RWPE2 (cell line): ENCODE measurements at regions not wholly inside any gene's neighbourhood (a gene's known extent, or its start where the extent isn't known, plus 50 kb on each side); places are given as distances from the start of the nearest gene placed in this dataset.

Experiments used
- ATAC-seq: fragments of 200-7000 bp; cut with Tn5 transposase; 3 replicates; pipeline ENCODE4 v1.9.1; 2021; ENCODE audit warnings: low read depth
- DNase-seq: peaks from one replicate; pipeline ENCODE4 v3.0.0-alpha.2; 2020; ENCODE audit warnings: low spot score
- H3K27ac ChIP-seq: fragments of 450-650 bp; 2 replicates; pipeline ENCODE4 v1.5.1; 2017; ENCODE audit warnings: mild to moderate bottlenecking; ENCODE audit not compliant: poor library complexity, severe bottlenecking
- H3K27me3 ChIP-seq: fragments of 250-450 bp; sonication (Bioruptor Pico); 2 replicates; pipeline ENCODE4 v1.5.1; 2021; ENCODE audit warnings: mild to moderate bottlenecking, moderate library complexity; ENCODE audit not compliant: insufficient read depth, poor library complexity, severe bottlenecking
- H3K36me3 ChIP-seq: fragments of 250-450 bp; sonication (Bioruptor Pico); 2 replicates; pipeline ENCODE4 v1.5.1; 2020; ENCODE audit warnings: low read depth, mild to moderate bottlenecking, moderate library complexity
- H3K4me1 ChIP-seq: fragments of 250-450 bp; sonication (Bioruptor Pico); 2 replicates; pipeline ENCODE4 v1.5.1; 2021; ENCODE audit warnings: mild to moderate bottlenecking, moderate library complexity; ENCODE audit not compliant: insufficient read depth, poor library complexity, severe bottlenecking
- H3K4me3 ChIP-seq: fragments of 250-450 bp; sonication (Bioruptor Pico); 2 replicates; pipeline ENCODE4 v1.5.1; 2021; ENCODE audit warnings: mild to moderate bottlenecking, moderate library complexity; ENCODE audit not compliant: severe bottlenecking
- H3K9me3 ChIP-seq: fragments of 250-450 bp; sonication (Bioruptor Pico); 2 replicates; pipeline ENCODE4 v1.5.1; 2021; ENCODE audit warnings: mild to moderate bottlenecking, moderate library complexity; ENCODE audit not compliant: severe bottlenecking
- TF ChIP-seq, protein P1 (sequence below): fragments of 450-650 bp; IDR thresholded peaks from one replicate; pipeline ENCODE4 v1.5.1; 2017; ENCODE audit warnings: mild to moderate bottlenecking, moderate library complexity; ENCODE audit not compliant: poor library complexity, severe bottlenecking

DNA sequence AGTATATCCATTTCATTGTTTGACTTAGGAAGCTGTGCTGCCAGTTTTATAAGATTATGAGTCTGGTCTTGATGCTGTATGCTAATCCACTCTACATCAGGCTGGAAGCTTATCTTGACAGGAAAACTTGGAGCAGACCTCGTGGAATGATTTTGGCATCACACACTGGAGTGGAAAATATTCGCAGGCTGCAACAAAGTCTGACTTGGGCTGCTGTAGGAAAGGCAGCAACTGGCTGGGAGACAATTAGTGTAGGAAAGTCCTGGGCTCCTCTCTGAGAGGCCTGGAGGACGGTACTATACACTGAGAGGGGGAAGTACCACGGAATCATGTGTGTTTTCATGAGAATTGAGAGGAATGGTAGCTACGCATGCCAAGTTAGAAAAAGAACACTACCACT, 383.7 kb downstream of the ETNK1 start:
- ATAC-seq (no peak), DNase-seq (no peak)
- Histone ChIP-seq H3K4me1 (no peaks in the 10 kb centered on the region), H3K36me3 (no peaks in the 10 kb centered on the region), H3K9me3 (no peaks in the 10 kb centered on the region), H3K27ac (no peak overlapping the region), H3K27me3 (no peaks in the 10 kb centered on the region), H3K4me3 (no peak overlapping the region)
- TF ChIP-seq, protein P1, sequence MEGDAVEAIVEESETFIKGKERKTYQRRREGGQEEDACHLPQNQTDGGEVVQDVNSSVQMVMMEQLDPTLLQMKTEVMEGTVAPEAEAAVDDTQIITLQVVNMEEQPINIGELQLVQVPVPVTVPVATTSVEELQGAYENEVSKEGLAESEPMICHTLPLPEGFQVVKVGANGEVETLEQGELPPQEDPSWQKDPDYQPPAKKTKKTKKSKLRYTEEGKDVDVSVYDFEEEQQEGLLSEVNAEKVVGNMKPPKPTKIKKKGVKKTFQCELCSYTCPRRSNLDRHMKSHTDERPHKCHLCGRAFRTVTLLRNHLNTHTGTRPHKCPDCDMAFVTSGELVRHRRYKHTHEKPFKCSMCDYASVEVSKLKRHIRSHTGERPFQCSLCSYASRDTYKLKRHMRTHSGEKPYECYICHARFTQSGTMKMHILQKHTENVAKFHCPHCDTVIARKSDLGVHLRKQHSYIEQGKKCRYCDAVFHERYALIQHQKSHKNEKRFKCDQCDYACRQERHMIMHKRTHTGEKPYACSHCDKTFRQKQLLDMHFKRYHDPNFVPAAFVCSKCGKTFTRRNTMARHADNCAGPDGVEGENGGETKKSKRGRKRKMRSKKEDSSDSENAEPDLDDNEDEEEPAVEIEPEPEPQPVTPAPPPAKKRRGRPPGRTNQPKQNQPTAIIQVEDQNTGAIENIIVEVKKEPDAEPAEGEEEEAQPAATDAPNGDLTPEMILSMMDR = no peak

DNA sequence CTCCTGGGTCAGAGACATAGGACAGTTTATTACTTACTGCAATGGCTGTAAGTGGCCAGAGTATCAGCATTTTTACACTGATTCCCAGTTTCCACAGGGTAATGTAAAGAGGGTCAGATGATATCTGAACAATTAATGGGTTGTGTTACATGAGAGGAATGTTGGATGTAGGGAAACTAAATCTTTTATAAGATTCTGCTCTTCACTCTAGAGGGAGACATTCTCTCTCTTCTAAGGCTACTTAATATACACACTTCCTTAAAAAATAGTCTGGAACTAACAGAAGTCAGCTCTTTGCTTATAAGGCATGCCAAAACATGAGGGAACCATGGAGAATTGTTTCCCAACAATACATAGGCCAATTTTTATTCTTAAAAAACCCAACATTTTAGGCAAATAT, 389.8 kb downstream of the ETNK1 start:
- no peaks in the 10 kb centered on the region for H3K4me1 ChIP-seq
- no peaks in the 10 kb centered on the region for H3K36me3 ChIP-seq
- H3K4me3 ChIP-seq = no peak overlapping the region
- TF ChIP-seq, protein P1 = no peak
- no peaks in the 10 kb centered on the region for H3K9me3 ChIP-seq
- DNase-seq (no peak), ATAC-seq (no peak)
- no peak overlapping the region for H3K27ac ChIP-seq
- H3K27me3 ChIP-seq = no peaks in the 10 kb centered on the region

DNA sequence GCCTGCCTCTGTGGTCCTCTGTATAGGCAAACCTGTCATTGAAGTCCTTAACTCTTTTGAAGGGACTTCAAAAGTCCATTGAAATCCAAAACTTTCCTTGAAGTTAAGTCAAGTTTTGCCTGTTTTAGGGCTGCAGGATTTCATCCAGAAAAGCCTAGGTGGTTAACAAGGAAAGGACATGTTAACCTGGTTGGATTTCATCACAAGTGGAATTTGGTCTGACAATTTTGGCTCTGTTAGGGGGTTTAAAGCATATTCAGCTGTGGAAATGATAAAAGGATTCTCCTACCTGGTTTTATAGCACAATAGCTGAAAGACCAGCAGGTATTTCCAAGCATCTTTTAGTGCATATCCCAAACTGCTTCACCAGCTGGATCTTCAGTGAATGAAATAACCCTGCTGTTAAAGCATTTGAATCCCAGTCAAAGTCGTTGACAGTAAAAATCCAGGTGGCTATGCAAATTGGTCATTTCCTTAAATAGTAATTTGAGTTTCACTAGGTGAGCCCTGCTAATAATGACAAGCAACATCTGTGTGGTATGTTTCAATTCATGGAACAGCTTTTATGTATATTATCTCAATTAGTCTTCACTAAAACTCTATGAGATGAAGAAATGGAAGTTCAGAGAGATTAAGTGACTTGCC, 400.5 kb downstream of the ETNK1 start:
- no peak for ATAC-seq
- TF ChIP-seq, protein P1 = no peak
- H3K9me3 ChIP-seq = no peaks in the 10 kb centered on the region
- H3K36me3 ChIP-seq = no peaks in the 10 kb centered on the region
- no peak overlapping the region for H3K4me3 ChIP-seq
- no peak for DNase-seq
- no peak overlapping the region for H3K27ac ChIP-seq
- H3K27me3 ChIP-seq = no peaks in the 10 kb centered on the region
- H3K4me1 ChIP-seq = no peaks in the 10 kb centered on the region

DNA sequence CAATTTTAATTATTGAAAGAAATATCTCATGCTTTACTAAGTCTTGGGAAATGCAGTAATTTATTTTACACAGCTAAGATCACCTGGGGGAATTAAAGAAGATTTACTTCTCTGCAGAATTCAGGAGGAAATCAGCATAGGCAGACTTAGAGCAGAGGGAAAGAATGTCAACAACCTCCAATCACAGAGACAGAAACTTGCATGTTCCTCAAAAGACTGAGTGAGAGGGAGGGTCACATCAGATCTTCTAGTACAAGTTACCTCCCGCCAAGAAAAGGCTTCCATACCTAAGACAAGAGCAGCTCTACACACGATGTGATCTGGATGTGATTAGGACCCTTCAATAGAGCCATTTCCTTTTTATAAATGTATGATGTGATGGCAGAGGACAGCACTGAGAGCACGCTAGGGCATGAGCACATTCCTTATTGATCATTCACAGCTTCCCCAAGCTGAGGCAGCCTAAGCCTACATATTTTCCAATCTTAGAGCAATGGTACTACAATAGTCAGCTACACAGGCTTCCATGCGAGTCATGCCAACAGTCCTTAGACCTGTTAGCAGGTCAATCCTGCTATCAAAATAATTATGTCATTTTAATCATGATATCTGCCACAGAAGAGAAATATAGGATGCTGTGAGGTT, 403.3 kb downstream of the ETNK1 start:
- no peak for DNase-seq
- H3K4me1 ChIP-seq = no peaks in the 10 kb centered on the region
- H3K36me3 ChIP-seq = no peaks in the 10 kb centered on the region
- no peaks in the 10 kb centered on the region for H3K27me3 ChIP-seq
- peak; percentile 73 for ATAC-seq
- H3K4me3 ChIP-seq = no peak overlapping the region
- no peaks in the 10 kb centered on the region for H3K9me3 ChIP-seq
- no peak overlapping the region for H3K27ac ChIP-seq
- TF ChIP-seq, protein P1 = no peak

DNA sequence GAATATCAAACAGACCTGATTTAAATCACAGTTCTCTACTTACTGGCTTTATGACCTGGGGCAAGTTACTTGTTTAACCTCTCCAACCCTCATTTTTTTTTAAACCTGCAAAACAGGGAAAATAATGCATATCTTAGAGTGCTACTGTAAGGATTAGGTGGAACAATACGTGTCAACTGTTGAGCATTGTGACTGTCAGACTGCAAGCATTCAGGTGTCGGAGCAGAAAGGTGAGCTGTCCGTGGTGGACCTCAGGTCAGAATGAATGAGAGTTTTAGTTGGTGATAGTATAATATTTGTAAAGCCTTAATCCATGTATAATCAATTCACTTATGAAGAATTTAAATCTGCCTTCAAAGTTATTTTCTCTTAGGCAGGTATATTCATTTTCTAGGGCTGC, 404.2 kb downstream of the ETNK1 start:
- Histone ChIP-seq H3K4me1 (no peaks in the 10 kb centered on the region), H3K36me3 (no peaks in the 10 kb centered on the region), H3K9me3 (no peaks in the 10 kb centered on the region), H3K27me3 (no peaks in the 10 kb centered on the region), H3K27ac (no peak overlapping the region), H3K4me3 (no peak overlapping the region)
- TF ChIP-seq, protein P1 = no peak
- DNase-seq = no peak
- ATAC-seq = no peak
